ENCODE measurements at regions not wholly inside any gene's neighbourhood (a gene's known extent, or its start where the extent isn't known, plus 50 kb on each side); places are given as distances from the start of the nearest gene placed in this dataset.

- TF ChIP-seq GATA2 (IDR thresholded peaks at IDR 0.05; ENCODE audit: low read depth, low read length) (no peak), GATA3 (IDR thresholded peaks at IDR 0.05; ENCODE audit: low read depth, low read length) (no peak)
These were observed 99.2 kb upstream of the RREB1 start for GRCh38 chr6:7008451-7008988.

Measured in SH-SY5Y (cell line).